AG08395 (cell line): ENCODE measurements at regions not wholly inside any gene's neighbourhood (a gene's known extent, or its start where the extent isn't known, plus 50 kb on each side); places are given as distances from the start of the nearest gene placed in this dataset.

ENCODE experiments used
- DNase-seq: peaks from one replicate; pipeline ENCODE4 v3.0.0; 2012; ENCODE audit warnings: mixed read lengths, low spot score

DNA sequence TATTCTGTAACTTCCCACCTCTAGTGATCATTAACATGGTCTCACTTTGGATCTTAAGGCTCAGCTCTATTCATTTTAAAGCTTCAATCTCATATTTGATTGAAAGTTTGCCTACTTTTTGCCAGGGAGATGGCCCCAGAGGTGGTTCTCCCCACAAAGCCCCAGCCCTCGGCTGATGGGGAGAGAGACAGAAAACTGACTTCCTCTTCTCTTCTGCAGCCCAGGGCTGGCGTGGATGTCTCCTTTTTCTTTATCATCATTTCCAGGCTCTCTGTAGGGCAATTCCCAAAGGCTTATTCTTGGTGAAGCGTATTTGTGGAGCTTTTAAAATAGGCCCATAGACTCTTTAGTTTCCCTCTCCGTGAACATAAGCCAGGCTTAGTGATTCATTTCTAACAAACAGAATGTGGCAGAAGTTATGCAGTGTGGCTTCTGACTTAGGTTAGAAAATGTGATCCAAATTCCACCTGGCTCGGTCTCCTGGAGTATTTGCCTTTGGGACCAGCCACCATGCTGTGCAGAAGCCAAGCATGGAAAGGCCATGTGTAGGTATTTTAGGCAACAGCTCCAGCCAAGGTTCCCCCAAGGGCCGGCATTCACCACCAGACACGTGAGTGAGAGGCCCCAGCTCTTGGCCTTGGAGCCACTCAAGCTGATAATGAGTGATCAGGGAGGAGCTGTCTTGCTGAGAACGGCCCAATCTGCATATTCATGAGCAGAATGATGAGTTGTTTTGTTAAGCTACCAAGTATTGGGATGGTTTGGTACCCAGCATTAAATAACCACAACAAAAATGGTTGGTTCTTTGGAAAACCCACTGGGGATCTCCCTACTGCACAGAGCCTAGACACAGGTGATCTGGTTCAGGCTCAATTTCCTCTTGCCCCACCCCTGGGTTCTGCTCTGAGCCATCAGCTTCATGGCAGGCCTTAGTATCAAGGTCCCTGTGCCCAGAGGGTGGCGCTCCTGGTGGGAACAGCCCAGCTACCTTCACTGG, 353.2 kb upstream of the PROK2 start:
- no peak for DNase-seq

DNA sequence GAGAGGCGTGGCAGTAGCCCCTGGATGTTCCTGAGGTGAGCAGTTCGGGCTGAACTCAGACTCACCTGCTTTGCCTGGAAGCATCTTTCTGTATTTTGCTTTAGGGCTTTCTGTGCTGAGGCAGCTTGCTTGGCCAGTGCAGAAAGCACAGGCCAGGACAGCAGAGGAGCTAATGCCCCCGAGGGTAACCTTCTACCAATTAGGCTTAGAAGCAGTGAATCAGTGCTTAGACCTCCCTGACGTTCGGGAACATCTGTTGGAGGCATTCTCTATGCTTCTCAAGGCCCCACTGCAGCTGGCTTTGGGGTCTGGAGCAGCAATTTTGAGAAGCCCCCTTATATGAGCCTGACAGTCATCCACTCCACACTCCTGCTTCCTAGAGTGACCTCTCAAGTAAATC, 350.7 kb upstream of the PROK2 start:
- no peak for DNase-seq

DNA sequence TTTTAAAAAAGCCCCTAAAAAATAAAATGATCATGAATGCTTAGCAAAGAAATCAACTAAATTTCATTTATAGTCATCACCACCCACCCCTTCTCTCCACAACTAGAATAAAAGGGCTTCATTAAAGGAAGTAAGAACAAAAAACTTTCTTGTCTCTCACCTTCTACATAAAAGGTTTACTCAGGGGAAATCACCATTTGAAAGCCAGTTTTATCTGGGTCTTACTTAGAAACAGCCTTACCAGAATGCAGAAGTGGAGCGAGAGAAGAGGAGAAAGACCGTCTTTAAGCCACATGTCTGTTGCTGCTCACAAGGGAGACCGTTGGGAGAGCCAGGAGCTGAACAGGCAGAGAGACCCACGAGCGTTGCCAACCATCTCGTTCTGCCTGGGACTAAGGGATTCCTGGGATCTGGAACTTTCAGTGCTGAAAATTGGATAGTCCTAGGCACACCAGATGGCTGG, 350.1 kb upstream of the PROK2 start:
- DNase-seq, result no peak

DNA sequence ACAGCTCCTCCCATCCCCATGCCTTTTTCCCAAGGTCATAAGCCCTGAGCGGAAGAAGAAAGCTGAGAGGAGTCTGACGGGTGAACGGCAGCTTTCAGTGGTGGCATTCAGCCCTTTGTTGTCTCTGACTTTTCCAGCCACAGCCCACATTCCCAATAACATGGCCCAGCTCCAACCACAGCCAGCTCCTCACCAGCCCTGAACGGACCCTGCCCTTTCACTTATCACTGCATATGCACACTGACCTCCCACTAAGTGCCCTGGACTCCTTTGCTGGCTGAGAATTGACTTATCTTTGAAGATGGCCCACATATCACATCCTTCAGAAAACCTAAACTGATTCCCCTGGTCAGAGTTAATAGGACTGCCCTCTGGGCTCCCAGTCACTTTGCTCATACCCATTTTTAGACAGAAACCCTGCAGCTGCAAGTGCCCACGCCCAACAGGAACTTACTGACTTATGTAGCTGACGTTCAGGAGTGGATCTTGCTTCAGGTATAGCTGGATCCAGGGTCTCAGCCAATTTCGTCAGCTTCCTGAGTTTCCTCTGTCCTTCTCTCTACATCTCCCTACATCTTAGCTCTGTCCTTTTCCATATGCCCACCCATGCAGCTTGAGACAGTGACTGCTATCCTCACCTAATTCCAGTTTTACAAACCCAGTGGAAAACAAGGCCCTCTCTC, 348.5 kb upstream of the PROK2 start:
- no peak for DNase-seq

DNA sequence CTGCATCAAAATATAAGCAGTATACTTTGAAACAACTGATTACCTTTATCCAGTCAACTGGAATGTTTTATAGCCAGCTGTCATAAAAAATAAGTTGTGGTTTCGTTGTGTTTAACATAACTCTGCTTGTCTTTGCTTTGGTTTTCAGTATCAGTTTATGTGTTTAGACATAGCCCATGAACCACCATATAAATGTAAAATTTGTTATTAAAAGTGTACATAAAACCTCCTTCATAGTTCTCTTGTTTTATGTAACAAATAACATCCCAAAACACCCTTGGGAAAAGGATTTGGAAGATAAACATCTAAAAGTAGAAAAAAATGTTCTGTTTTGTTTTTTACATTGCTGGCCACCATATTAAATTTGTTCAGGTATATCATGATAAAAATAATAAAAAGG, 347.0 kb upstream of the PROK2 start:
- DNase-seq, result no peak

DNA sequence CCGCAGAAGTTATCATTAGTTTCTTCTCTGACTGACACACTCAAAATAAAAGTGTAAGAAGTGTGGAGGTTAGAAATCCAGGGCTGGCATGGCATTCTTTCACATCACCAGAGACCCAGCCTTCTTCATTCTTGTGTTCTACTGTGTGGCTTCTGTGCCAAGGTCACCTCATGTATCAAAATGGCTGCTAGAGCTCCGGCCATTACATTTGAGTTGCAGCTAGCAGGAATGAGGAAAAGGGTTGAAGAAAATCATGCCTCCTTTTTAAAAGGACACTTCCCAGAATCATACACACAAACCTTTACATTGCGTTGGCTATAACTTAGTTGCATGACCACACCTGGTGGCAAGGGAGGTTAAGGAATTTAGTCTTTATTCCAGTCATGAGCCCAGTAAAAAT, 345.6 kb upstream of the PROK2 start:
- DNase-seq, result no peak

DNA sequence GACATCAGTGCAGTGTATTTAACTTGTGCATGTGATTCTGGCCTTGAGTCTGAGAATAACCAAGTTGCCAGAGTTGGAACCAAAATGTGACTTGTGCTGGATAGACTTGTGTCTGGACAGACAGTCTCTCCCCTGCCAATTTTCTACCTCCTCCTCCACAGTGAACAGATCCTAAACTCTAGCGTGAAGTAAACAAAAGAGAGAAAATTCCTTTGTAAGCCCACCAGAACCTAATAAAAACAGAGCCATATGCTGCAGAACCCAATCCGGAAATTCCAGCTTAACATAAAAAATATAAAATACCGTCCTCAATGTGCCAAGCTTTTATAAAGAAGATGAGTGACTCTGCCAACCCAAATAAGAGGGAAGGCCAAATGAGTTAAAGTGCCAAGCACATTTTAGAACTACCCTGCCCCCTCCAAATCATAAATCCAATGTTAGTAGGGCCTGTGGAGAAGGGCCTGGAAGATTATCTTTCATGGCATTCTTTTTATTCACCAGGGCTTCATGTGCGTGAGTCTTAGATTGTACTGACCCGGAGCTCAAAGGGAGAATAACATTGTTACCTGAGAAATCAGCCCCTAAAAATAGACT, 344.6 kb upstream of the PROK2 start:
- no peak for DNase-seq

DNA sequence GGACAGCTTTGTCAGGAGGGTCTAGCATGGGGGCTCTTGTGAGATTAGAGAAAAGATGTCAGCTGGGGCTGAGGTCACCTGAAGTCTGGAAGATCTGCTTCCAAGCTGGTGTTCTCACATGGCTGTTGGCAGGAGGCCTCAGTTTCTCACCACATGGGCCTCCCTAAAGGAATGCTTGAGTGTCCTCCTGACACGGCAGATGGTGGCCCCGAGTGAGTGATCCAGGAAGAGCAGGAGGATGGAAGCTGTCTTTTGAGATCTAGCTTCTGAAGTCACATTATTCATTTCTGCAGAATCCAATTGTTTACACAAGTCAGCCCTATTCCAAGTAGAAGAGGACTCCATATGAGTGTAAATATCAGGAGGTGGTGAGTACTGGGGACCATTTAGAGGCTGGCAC, 344.0 kb upstream of the PROK2 start:
- no peak for DNase-seq

DNA sequence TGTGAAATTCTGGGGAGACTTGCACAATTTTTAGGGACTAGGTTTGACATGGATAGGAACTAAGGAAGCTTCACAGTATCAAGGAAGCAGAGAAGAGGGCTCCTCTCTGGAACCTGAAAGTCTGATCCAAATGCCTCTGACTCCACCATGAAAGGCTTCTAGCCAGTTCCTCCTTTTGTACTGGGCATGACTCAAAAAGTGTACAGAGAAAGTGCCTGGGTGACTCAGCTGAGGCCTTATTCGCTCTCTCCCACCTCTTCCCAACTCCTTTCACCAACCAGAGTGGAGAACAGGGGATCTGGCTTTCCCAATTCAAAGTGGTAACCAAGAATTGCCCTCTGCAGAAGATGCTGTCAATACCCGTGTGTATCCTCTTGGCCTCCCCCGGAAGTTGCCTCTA, 342.9 kb upstream of the PROK2 start:
- peak; percentile 68 for DNase-seq

DNA sequence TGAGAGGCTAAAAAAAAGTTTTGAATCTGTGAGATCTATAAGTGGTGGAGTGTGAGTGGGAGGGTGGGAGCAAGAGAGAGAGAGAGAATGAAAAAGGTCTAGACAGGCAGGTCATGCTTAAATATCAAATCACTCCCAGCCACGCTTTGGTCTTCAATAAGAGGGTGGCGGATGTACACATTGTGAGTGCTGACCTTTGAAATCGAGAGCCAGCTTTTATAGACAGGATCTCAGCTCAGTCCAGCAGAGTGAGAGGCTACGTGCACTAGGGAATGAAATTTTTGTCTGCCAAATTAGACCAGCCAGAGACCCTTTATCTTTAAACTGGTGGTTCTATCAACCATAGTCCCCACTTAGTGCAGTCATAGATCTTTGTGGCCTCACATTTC, 342.3 kb upstream of the PROK2 start:
- DNase-seq, result no peak

DNA sequence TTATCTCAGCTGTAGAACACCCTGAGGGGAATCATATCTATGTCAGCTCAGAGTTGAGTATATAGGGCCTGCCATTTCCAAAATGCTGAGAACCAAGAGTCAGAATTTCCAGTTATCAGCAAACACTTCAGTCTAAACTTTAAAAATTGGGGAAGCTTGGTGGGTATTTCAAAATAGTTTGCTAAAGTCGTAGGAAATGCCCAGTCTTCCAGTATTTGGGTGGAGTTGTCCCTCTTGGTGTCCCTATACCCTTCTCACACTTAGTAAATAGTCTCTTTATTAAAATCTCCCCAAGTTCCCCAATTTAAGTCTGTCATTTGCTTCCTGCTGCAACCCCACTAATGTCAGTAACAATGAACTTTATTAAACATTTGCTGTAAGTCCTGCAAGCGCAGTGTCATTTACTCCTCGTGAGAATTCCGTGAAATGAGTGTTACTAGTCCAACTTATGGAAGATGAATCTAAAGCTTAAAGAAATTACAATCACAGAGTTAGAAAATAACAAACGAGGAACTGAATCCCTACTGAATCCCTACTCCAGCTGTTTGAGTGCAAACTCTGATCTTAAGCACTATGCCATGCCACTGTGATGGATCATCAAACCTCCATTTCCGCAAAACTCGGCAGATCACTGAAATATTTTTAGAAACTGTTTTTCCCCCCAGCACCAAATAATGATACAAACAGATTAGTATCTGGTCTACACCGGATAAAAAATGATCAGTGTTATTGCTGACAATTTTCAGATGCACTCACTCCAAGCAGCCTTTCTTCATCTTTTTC, 341.7 kb upstream of the PROK2 start:
- DNase-seq, result no peak

DNA sequence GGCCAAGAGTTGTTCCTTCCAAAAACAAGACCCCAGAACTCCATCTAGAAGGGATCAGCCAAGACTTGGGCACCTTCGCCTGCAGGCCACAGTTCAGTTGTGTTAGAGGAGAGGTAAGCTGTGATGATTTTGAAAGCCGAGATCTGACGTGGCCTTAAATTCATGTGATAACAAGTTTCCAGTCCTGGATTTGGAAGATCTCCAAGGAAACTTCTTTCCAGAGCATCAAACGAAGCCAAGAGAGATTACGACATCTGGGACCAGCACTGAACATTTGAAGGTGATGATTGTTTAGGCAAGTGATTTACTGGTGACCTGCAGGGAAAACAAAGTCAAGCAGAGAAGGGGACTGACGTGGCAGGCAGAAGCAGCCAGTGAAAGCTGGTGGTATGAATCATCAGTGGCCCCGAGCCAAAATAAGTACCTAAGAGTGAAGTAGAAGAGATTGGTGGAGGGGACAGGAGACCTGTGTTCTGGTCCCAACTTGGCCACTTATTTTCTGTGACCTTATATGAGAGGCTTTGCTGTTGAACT, 339.0 kb upstream of the PROK2 start:
- peak; percentile 83 for DNase-seq

DNA sequence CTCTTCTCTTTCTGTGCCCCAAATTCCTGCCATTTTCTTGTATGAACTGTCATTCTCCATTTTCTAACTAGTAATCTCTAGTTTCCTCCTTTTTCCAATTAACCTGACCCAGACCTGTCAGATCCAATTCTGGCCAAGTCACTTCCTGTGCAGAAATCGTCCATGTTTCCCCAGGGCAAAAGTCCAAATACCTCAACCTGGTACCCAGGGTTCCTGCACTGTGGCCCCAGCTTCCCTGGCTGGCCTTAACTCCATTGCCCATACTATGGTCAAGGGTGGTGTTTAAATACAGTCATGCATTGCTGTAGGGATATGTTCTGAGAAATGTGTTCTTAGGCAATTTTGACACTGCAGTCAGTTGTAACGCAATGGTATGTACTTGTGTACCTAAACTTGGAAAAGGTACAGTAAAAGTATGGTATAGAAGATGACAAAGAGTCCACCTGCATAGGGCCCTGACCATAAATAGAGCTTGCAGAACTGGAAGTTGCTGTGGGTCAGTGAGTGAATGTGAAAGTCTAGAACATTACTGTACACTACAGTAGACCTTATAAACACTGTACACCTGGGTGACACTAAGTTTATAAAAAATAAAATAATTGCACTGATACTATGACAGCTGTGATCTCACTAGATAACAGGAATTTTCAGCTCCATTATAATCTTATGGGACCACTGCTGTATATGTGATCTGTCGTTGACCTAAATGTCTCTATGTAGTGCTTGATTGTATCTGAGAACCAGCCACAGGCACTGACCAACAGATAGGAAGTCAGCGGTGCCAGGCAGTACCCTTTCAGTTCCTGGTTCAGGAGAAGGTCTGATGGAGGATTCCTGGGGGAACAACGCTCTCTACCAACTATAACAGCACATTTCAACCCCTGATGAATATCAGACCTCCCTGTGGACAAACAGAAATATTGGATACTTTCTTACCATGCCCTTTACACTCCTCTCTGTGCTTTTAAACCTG, 336.1 kb upstream of the PROK2 start:
- DNase-seq, result no peak

DNA sequence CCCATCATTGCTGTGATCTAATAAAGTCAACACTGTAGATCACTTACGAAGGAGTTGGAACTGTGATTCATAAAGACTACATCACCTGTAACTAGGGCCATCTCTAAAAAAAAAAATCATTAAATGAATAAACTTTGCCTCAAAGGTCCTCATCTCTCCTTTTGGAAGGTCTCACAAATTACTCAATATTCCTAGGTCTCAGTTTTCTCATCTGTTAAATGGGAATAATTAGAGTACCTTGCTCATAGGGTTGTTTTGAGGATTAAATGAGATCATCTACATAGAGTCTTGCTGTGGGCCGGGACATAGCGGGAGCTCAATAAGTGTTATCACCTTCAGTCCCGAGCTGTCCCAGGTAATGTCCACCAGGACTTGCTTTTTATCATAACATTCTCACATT, 335.1 kb upstream of the PROK2 start:
- DNase-seq, result no peak

DNA sequence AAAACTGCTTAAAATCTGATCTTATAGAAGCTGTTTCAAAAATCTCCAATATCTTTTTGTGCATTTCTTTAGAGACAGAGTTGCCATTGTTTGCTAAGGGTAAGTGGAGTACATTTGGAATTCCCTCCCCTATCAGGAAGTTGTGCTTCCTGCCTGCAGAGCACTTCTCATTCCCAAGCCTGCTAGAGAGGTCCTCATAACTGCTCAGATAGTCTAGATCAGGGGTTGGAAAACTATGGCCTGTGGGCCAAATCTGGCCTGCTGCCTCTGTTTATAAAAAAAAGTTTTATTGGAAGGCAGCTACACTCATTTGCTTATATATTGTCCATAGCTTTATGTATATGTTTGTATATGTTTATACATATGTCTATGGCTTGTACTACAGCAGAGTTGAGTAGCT, 333.7 kb upstream of the PROK2 start:
- DNase-seq, result no peak

DNA sequence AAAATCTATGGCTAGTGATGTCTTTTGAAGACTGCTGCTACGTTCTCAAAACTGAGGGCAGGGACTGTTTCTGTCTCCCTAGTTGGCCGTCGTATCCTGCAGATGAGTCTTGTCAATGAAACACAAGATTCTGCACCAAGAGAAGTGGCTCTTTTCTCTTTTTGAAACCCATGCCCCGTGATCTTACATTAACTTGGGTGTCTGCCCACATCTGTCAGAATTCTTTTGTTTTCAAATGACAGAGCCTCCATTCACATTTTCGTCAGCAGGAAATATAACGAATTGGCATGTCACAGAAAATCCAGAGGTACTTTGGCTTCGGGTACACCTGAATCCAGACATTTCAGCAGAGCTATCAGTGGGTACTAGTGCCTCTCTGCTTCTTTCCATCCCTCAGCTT, 331.3 kb upstream of the PROK2 start:
- no peak for DNase-seq

DNA sequence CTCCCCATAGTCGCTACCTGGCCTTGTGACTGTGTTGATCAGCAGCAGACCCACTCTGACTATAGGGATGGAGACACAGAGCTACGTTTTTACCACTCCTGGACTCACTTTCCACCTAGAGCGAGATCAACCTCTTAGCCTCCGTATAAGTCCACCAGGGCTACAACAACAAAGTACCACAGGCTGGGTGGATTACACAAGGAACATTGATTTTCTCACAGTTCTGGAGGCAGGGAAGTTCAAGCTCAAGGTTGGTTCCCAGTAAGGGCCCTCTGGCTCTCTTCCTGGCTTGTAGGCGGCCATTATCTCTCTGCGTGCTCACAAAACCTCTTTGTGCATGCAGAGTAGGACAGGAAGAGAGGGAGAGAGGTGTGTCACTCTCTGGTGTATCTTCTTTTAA, 330.4 kb upstream of the PROK2 start:
- DNase-seq, result no peak

DNA sequence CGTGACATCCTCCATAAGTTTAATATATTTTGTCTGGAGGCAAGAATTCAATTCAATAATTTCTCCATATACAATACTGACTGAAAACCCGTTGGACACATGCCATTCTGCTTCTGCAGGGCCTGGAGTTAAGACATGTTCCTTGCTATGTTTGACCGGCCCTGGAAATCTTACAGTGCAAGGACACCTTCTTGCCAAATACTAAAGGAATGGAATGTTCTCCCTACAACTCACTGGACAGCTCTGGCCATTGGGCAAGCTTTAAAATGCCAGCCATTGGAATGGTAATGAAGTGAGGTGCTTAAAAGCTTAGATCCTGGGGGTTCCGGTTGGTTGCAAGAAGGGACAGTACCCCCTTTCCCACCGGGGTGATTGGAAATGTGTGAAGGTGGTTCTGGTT, 329.8 kb upstream of the PROK2 start:
- DNase-seq, result no peak

DNA sequence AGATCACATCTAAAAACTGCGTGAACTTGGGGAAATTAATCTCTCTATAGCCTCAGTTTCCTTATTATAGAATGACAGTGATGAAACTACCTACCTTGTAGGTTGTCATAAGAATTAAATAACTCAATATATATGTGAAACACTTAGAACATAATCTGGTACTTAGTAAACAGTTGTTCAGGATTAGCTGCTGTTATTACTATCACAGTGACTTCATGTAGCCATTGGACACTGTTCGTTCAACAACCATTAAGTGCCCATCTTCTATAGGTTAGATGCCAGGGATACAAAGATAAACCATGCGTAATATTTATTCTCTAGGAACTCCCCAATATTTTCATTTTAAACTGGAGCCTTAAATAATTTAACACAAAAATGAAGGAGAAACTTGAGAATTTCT, 329.0 kb upstream of the PROK2 start:
- no peak for DNase-seq

DNA sequence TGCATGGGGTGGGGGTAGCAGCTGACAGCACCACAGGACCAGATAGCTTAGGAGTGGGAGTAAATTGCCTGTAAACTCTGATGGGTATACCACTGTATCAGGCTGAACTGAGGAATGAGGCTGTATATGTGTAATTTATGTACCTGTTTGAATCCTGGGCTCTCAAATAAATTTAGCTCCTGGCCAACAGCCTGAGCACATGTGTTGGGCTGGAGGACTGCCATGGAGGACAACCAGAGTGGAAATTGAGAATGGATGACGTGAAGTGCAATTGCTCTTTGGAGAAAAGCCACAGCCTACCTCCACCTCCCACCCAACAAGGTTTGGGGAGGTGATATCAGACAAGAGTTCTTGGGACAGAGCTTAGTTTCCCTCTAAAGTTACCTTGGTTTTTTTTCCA, 328.6 kb upstream of the PROK2 start:
- no peak for DNase-seq

DNA sequence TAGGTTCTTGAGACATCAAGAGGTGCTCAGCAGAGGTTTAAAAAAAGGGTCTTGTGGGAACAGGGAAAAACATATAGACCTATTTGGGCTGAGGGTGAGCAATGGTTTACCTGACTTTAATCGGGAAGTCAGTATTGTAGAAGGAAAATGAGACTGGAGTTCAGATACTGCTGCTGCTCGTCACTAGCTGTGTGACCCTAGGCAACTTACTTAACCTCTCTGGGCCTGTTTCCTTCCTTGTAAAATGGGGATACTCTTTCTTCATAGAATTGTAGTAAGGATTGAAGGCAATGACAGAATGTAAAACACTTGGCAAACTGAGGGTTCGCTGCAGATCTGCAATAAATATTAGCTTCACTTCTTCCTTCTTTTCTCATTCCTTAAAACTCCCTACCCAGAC, 327.5 kb upstream of the PROK2 start:
- no peak for DNase-seq
